H9 (cell line): ENCODE measurements at regions not wholly inside any gene's neighbourhood (a gene's known extent, or its start where the extent isn't known, plus 50 kb on each side); places are given as distances from the start of the nearest gene placed in this dataset.

Experiments used
- DNase-seq: peaks from one replicate; pipeline ENCODE4 v3.0.0-alpha.2; 2017
- H2AFZ ChIP-seq: one replicate; pipeline ENCODE4 v1.6.1; 2013; ENCODE audit warnings: mild to moderate bottlenecking, low read length, control low read depth, moderate library complexity
- H2AK5ac ChIP-seq: 2 replicates; pipeline ENCODE4 v1.6.1; 2013; ENCODE audit warnings: low read length, control low read depth, mixed read lengths; ENCODE audit not compliant: insufficient read length
- H2BK120ac ChIP-seq: one replicate; pipeline ENCODE4 v1.6.1; 2013; ENCODE audit warnings: low read depth, mild to moderate bottlenecking, low read length, control low read depth, inconsistent platforms; ENCODE audit not compliant: poor library complexity, severe bottlenecking
- H2BK12ac ChIP-seq: 2 replicates; pipeline ENCODE4 v1.6.1; 2013; ENCODE audit warnings: low read length, control low read depth, mixed read lengths, low read depth; ENCODE audit not compliant: insufficient read length
- H2BK15ac ChIP-seq: 2 replicates; pipeline ENCODE4 v1.6.1; 2013; ENCODE audit warnings: low read depth, low read length, control low read depth
- H2BK20ac ChIP-seq: one replicate; pipeline ENCODE4 v1.6.1; 2013; ENCODE audit warnings: low read depth, mild to moderate bottlenecking, low read length, control low read depth, inconsistent platforms; ENCODE audit not compliant: poor library complexity, severe bottlenecking
- H2BK5ac ChIP-seq: 2 replicates; pipeline ENCODE4 v1.6.1; 2013; ENCODE audit warnings: low read length, control low read depth, mixed read lengths; ENCODE audit not compliant: insufficient read length
- H3K14ac ChIP-seq: 2 replicates; pipeline ENCODE4 v1.6.1; 2013; ENCODE audit warnings: low read length, control low read depth; ENCODE audit not compliant: insufficient read depth
- H3K18ac ChIP-seq: 2 replicates; pipeline ENCODE4 v1.6.1; 2013; ENCODE audit warnings: low read depth, mild to moderate bottlenecking, mixed read lengths, low read length, control low read depth; ENCODE audit not compliant: insufficient read length
- H3K23ac ChIP-seq: 2 replicates; pipeline ENCODE4 v1.6.1; 2013; ENCODE audit warnings: low read length, control low read depth, mixed read lengths, low read depth; ENCODE audit not compliant: insufficient read length
- H3K23me2 ChIP-seq: 2 replicates; pipeline ENCODE4 v1.6.1; 2013; ENCODE audit warnings: low read depth, mild to moderate bottlenecking, mixed read lengths, low read length, control low read depth; ENCODE audit not compliant: insufficient read length, poor library complexity, severe bottlenecking
- H3K27ac ChIP-seq: 2 replicates; pipeline ENCODE4 v1.5.1; 2013; ENCODE audit warnings: low read length, control low read depth, mixed read lengths, low read depth; ENCODE audit not compliant: insufficient read length
- H3K27me3 ChIP-seq: 2 replicates; pipeline ENCODE4 v1.6.1; 2013; ENCODE audit warnings: low read length, control low read depth, inconsistent platforms; ENCODE audit not compliant: insufficient read depth
- H3K4ac ChIP-seq: 2 replicates; pipeline ENCODE4 v1.6.1; 2013; ENCODE audit warnings: low read depth, mild to moderate bottlenecking, control low read depth, inconsistent platforms, low read length, moderate library complexity
- H3K4me1 ChIP-seq: 2 replicates; pipeline ENCODE4 v1.6.1; 2013; ENCODE audit warnings: low read length, control low read depth, inconsistent platforms; ENCODE audit not compliant: insufficient read depth
- H3K4me2 ChIP-seq: 2 replicates; pipeline ENCODE4 v1.6.1; 2013; ENCODE audit warnings: low read length, control low read depth, mixed read lengths; ENCODE audit not compliant: insufficient read length, insufficient read depth
- H3K56ac ChIP-seq: 2 replicates; pipeline ENCODE4 v1.6.1; 2013; ENCODE audit warnings: low read depth, mild to moderate bottlenecking, mixed read lengths, low read length, control low read depth; ENCODE audit not compliant: insufficient read length
- H3K79me1 ChIP-seq: 2 replicates; pipeline ENCODE4 v1.6.1; 2013; ENCODE audit warnings: low read depth, mild to moderate bottlenecking, moderate library complexity, low read length, control low read depth, inconsistent platforms; ENCODE audit not compliant: insufficient read depth, poor library complexity, severe bottlenecking
- H3K79me2 ChIP-seq: 2 replicates; pipeline ENCODE4 v1.6.1; 2013; ENCODE audit warnings: low read length, control low read depth, inconsistent platforms; ENCODE audit not compliant: insufficient read depth
- H3K9ac ChIP-seq: 2 replicates; pipeline ENCODE4 v1.6.1; 2013; ENCODE audit warnings: low read length, control low read depth, mixed read lengths; ENCODE audit not compliant: insufficient read length; ENCODE audit errors: extremely low read depth
- H3K9me3 ChIP-seq: one replicate; pipeline ENCODE4 v1.6.1; 2013; ENCODE audit warnings: low read depth, low read length, inconsistent platforms; ENCODE audit not compliant: control insufficient read depth
- H3T11ph ChIP-seq: one replicate; pipeline ENCODE4 v1.6.1; 2013; ENCODE audit warnings: mild to moderate bottlenecking, low read length, control low read depth, inconsistent platforms
- H4K20me1 ChIP-seq: one replicate; pipeline ENCODE4 v1.6.1; 2013; ENCODE audit not compliant: control insufficient read depth, insufficient read length, insufficient read depth
- H4K5ac ChIP-seq: 2 replicates; pipeline ENCODE4 v1.6.1; 2013; ENCODE audit warnings: low read depth, mild to moderate bottlenecking, mixed read lengths, low read length, control low read depth; ENCODE audit not compliant: insufficient read length
- H4K8ac ChIP-seq: replicated peaks from 2 replicates; pipeline ENCODE4 v1.6.1; 2013; ENCODE audit warnings: low read length, control low read depth, mixed read lengths, low read depth; ENCODE audit not compliant: insufficient read length
- H4K91ac ChIP-seq: 2 replicates; pipeline ENCODE4 v1.6.1; 2013; ENCODE audit warnings: low read depth, mild to moderate bottlenecking, moderate library complexity, mixed read lengths, low read length, control low read depth; ENCODE audit not compliant: insufficient read length
- H3K27ac Mint-ChIP-seq, 3 experiments: 2 replicates in 2 of 3; 3 replicates in 1 of 3; pipeline ENCODE4 v1.8.0; 2020 to 2021; ENCODE audit warnings: mixed read lengths in 3 of 3, mild to moderate bottlenecking in 1 of 3, moderate library complexity in 1 of 3
- H3K27me3 Mint-ChIP-seq: 2 replicates; pipeline ENCODE4 v1.8.0; 2021; ENCODE audit warnings: low read depth, mild to moderate bottlenecking, moderate library complexity, mixed read lengths
- H3K36me3 Mint-ChIP-seq, 3 experiments: 2 replicates in 2 of 3; 3 replicates in 1 of 3; pipeline ENCODE4 v1.8.0; 2020 to 2021; ENCODE audit warnings: low read depth in 3 of 3, mixed read lengths in 3 of 3; ENCODE audit not compliant: insufficient read depth in 1 of 3
- H3K4me1 Mint-ChIP-seq, 2 experiments: 2 replicates each; pipeline ENCODE4 v1.8.0; 2020; ENCODE audit warnings: mixed read lengths in 2 of 2
- H3K4me3 Mint-ChIP-seq, 2 experiments: 2 replicates in 1 of 2; 3 replicates in 1 of 2; pipeline ENCODE4 v1.8.0; 2020 to 2021; ENCODE audit warnings: mild to moderate bottlenecking in 2 of 2, mixed read lengths in 2 of 2, moderate library complexity in 1 of 2
- H3K9me3 Mint-ChIP-seq, 2 experiments: 2 replicates in 1 of 2; 3 replicates in 1 of 2; pipeline ENCODE4 v1.8.0; 2020; ENCODE audit warnings: mild to moderate bottlenecking in 2 of 2, mixed read lengths in 2 of 2, moderate library complexity in 1 of 2
- CTCF ChIP-seq: fragments of 200-600 bp; sonication (generic); conservative IDR thresholded peaks from 3 replicates; pipeline ENCODE4 v1.8.0; 2021; ENCODE audit warnings: antibody characterized with exemption, mild to moderate bottlenecking
- WGBS: extraction: QIAGEN DNeasy Blood & Tissue Kit; methylation state at CpG from one replicate; pipeline ENCODE4 v1.1.7; 2013; ENCODE audit warnings: missing lambda C conversion rate, low lambda C conversion rate, mixed read lengths; ENCODE audit not compliant: insufficient read length; ENCODE audit errors: extremely low coverage; 5-methylcytosine and 5-hydroxymethylcytosine counted together

GRCh38 chr3:26522919-26523318, 99.7 kb upstream of the LRRC3B start:
- H3K4ac ChIP-seq: no peak overlapping the region
- H2BK120ac ChIP-seq: no peak overlapping the region
- H3K56ac ChIP-seq: no peak overlapping the region
- H4K91ac ChIP-seq: no peak overlapping the region
- H3K4me1 Mint-ChIP-seq: no peaks in the 10 kb centered on the region
- H3K14ac ChIP-seq: no peak overlapping the region
- H3K27ac ChIP-seq: no peak overlapping the region
- TF ChIP-seq CTCF: peak; percentile 27; the same call in 2 of the 3 replicates
- no peak overlapping the region for H3K27ac Mint-ChIP-seq
- no peak overlapping the region for H4K8ac ChIP-seq
- H3K79me2 ChIP-seq: no peaks in the 10 kb centered on the region
- no peaks in the 10 kb centered on the region for H3K4me1 ChIP-seq
- no peak overlapping the region for H2AFZ ChIP-seq
- no peaks in the 10 kb centered on the region for H4K20me1 ChIP-seq
- no peak overlapping the region for H3T11ph ChIP-seq
- no peak overlapping the region for H2AK5ac ChIP-seq
- no peak overlapping the region for H2BK20ac ChIP-seq
- no peak overlapping the region for H3K23ac ChIP-seq
- no peak overlapping the region for H3K4me3 Mint-ChIP-seq
- H3K27me3 Mint-ChIP-seq: no peaks in the 10 kb centered on the region
- H3K27me3 ChIP-seq: no peaks in the 10 kb centered on the region
- H3K36me3 Mint-ChIP-seq: peaks cover 6 to 9% (median 8%) of the 10 kb centered on the region in 3 experiments; a peak in 5 of 7 replicates
- no peaks in the 10 kb centered on the region for H3K9me3 ChIP-seq
- WGBS: no CpG with 5 or more reads among the region's 1 CpG
- H3K18ac ChIP-seq: no peak overlapping the region
- no peak overlapping the region for H2BK15ac ChIP-seq
- no peak overlapping the region for H3K9ac ChIP-seq
- no peak overlapping the region for H2BK12ac ChIP-seq
- DNase-seq: no peak
- no peaks in the 10 kb centered on the region for H3K79me1 ChIP-seq
- peaks cover 14 to 27% of the 10 kb centered on the region in 2 experiments for H3K9me3 Mint-ChIP-seq
- H3K23me2 ChIP-seq: no peaks in the 10 kb centered on the region
- no peak overlapping the region for H4K5ac ChIP-seq
- no peak overlapping the region for H3K4me2 ChIP-seq
- H2BK5ac ChIP-seq: no peak overlapping the region
